ENCODE measurements at regions not wholly inside any gene's neighbourhood (a gene's known extent, or its start where the extent isn't known, plus 50 kb on each side); places are given as distances from the start of the nearest gene placed in this dataset.
A peak's percentile ranks its signal among the peaks of the same experiment; 100 is the strongest.

DNA sequence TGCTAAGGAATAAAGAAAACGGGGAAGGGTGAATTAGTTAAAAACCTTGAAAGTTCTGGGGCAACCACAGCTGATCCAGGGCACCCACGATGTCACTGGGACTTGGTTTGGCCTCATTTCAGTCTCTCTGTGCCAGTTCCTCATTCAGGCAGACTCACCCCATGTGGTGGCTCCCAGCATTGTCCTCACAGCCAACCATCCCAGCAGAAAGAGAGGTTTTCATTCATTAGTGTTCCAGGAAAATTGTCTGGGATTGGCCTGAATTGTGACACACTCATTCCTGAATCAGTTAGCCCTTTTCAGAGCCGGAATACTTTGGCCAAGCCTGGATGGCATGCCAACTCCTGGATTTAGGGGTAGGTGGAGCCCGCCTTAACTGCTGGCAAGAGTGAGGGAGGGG, 367.7 kb downstream of the PRDM2 start:
- Histone ChIP-seq H3K9me2 (replicated peaks; ENCODE audit: low read length) (no peaks in the 10 kb centered on the region), H3K27ac (ENCODE audit: low read length) (no peak overlapping the region), H3K4me1 (ENCODE audit: insufficient read depth, low read length) (no peaks in the 10 kb centered on the region), H2AFZ (ENCODE audit: low read length) (no peak overlapping the region), H3K9me3 (ENCODE audit: low read length) (no peaks in the 10 kb centered on the region), H3K36me3 (ENCODE audit: low read depth, low read length) (no peaks in the 10 kb centered on the region), H3K79me2 (ENCODE audit: low read length) (no peaks in the 10 kb centered on the region), H3K27me3 (ENCODE audit: low read length) (no peaks in the 10 kb centered on the region), H3K4me2 (ENCODE audit: low read length) (no peak overlapping the region), H3K9ac (ENCODE audit: low read length) (no peak overlapping the region), H4K20me1 (ENCODE audit: low read length) (no peaks in the 10 kb centered on the region), H3K4me3 (ENCODE audit: low read length) (no peak overlapping the region), H3F3A (ENCODE audit: low read length, unreplicated experiment) (no peaks in the 10 kb centered on the region)
- DNase-seq (no peak), ATAC-seq (no peak)
- TF ChIP-seq EZH2 (IDR thresholded peaks at IDR 0.05; ENCODE audit: low read length, unreplicated experiment) = no peak
- TF ChIP-seq EZH2phosphoT487 (IDR thresholded peaks at IDR 0.05; ENCODE audit: borderline replicate concordance, low read length) = no peak
- TF ChIP-seq, protein P1, sequence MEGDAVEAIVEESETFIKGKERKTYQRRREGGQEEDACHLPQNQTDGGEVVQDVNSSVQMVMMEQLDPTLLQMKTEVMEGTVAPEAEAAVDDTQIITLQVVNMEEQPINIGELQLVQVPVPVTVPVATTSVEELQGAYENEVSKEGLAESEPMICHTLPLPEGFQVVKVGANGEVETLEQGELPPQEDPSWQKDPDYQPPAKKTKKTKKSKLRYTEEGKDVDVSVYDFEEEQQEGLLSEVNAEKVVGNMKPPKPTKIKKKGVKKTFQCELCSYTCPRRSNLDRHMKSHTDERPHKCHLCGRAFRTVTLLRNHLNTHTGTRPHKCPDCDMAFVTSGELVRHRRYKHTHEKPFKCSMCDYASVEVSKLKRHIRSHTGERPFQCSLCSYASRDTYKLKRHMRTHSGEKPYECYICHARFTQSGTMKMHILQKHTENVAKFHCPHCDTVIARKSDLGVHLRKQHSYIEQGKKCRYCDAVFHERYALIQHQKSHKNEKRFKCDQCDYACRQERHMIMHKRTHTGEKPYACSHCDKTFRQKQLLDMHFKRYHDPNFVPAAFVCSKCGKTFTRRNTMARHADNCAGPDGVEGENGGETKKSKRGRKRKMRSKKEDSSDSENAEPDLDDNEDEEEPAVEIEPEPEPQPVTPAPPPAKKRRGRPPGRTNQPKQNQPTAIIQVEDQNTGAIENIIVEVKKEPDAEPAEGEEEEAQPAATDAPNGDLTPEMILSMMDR (conservative IDR thresholded peaks at IDR 0.05; ENCODE audit: low read depth, low read length) = no peak
- intact Hi-C loops (cut with micrococcal nuclease) = no loop called here
- BruUV-seq (replicated peaks) = no TSS peak
- ChIA-PET POLR2A (ENCODE audit: unreplicated experiment) (no interaction called here), CTCF (no interaction called here)

DNA sequence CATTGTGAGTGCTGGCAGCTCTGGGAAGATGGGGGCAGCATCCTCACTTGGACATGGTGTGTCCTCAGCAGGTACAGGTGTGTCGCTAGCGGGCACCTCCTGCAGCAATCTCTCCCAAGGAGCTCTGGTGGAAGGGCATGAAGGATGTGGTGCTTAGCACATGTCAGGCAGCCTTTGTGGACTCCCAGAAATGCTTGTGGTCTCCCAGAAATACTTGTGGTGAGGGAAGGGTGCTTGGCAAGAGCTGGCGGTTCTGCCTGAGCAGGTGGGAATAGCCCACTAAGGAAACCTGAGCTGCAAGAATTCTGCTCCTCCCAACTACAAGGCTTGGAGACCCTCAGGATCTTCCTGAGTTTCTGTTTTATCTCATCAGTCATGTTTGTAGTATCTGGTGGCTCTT, 371.6 kb downstream of the PRDM2 start:
- Histone ChIP-seq H3K27ac (ENCODE audit: low read length) (no peak overlapping the region), H3K9me3 (ENCODE audit: low read length) (no peaks in the 10 kb centered on the region), H3F3A (ENCODE audit: low read length, unreplicated experiment) (no peaks in the 10 kb centered on the region), H3K9me2 (replicated peaks; ENCODE audit: low read length) (no peaks in the 10 kb centered on the region), H4K20me1 (ENCODE audit: low read length) (no peaks in the 10 kb centered on the region), H3K4me3 (ENCODE audit: low read length) (no peak overlapping the region), H2AFZ (ENCODE audit: low read length) (no peak overlapping the region), H3K9ac (ENCODE audit: low read length) (no peak overlapping the region), H3K79me2 (ENCODE audit: low read length) (no peaks in the 10 kb centered on the region), H3K4me1 (ENCODE audit: insufficient read depth, low read length) (no peaks in the 10 kb centered on the region), H3K27me3 (ENCODE audit: low read length) (peaks cover 7% of the 10 kb centered on the region; the same call in 1 of the 2 replicates), H3K4me2 (ENCODE audit: low read length) (no peak overlapping the region), H3K36me3 (ENCODE audit: low read depth, low read length) (no peaks in the 10 kb centered on the region)
- TF ChIP-seq, protein P1 (conservative IDR thresholded peaks at IDR 0.05; ENCODE audit: low read depth, low read length) = no peak
- no peak for TF ChIP-seq EZH2phosphoT487 (IDR thresholded peaks at IDR 0.05; ENCODE audit: borderline replicate concordance, low read length)
- TF ChIP-seq EZH2 (IDR thresholded peaks at IDR 0.05; ENCODE audit: low read length, unreplicated experiment) = no peak
- ATAC-seq (no peak), DNase-seq (peak; percentile 5)
- POLR2A ChIA-PET (ENCODE audit: unreplicated experiment) = no interaction called here
- intact Hi-C loops (cut with micrococcal nuclease) = no loop called here
- CTCF ChIA-PET = no interaction called here
- BruUV-seq (replicated peaks) = no TSS peak

DNA sequence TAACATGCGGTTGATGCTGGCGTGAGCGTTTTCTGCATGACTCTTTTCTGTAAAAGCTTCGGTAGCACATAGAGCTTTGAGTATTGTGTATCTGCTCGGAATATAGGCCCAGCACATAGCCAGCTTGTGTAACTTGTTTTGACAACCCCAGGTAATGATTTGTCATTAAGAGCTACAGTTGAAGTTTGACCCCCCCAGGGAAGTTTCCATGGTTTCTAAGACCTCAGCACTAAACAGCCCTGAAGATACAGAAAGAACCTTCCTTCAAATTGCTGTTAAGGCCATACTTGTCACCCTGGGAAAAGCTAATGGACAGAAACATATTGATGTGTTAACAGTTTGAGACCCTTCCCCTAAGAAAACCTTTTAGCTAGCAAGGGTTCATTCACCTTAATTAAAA, 380.7 kb downstream of the PRDM2 start:
- Histone ChIP-seq H3K27me3 (ENCODE audit: low read length) (peaks cover 6% of the 10 kb centered on the region; the same call in 1 of the 2 replicates), H3K4me1 (ENCODE audit: insufficient read depth, low read length) (peaks cover 6% of the 10 kb centered on the region), H3K9me2 (replicated peaks; ENCODE audit: low read length) (no peaks in the 10 kb centered on the region), H2AFZ (ENCODE audit: low read length) (no peak overlapping the region), H4K20me1 (ENCODE audit: low read length) (no peaks in the 10 kb centered on the region), H3K79me2 (ENCODE audit: low read length) (no peaks in the 10 kb centered on the region), H3K9me3 (ENCODE audit: low read length) (no peaks in the 10 kb centered on the region), H3F3A (ENCODE audit: low read length, unreplicated experiment) (no peaks in the 10 kb centered on the region), H3K9ac (ENCODE audit: low read length) (no peak overlapping the region), H3K4me2 (ENCODE audit: low read length) (no peak overlapping the region), H3K27ac (ENCODE audit: low read length) (no peak overlapping the region), H3K4me3 (ENCODE audit: low read length) (no peak overlapping the region), H3K36me3 (ENCODE audit: low read depth, low read length) (no peaks in the 10 kb centered on the region)
- ATAC-seq (no peak), DNase-seq (no peak)
- ChIA-PET CTCF (no interaction called here), POLR2A (ENCODE audit: unreplicated experiment) (no interaction called here)
- TF ChIP-seq, protein P1 (conservative IDR thresholded peaks at IDR 0.05; ENCODE audit: low read depth, low read length) = no peak
- TF ChIP-seq EZH2 (IDR thresholded peaks at IDR 0.05; ENCODE audit: low read length, unreplicated experiment) (no peak), EZH2phosphoT487 (IDR thresholded peaks at IDR 0.05; ENCODE audit: borderline replicate concordance, low read length) (no peak)
- intact Hi-C loops (cut with micrococcal nuclease) = no loop called here
- no TSS peak for BruUV-seq (replicated peaks)
